LNCaP clone FGC (cell line): ENCODE measurements at regions not wholly inside any gene's neighbourhood (a gene's known extent, or its start where the extent isn't known, plus 50 kb on each side); places are given as distances from the start of the nearest gene placed in this dataset.

Experiments used
- DNase-seq: peaks from one replicate; pipeline ENCODE4 v3.0.0-alpha.2; 2011; ENCODE audit warnings: low read depth
- H3K4me3 ChIP-seq: 2 replicates; pipeline ENCODE4 v1.5.1; 2011; ENCODE audit warnings: mild to moderate bottlenecking, low read depth, low read length, control low read depth
- TF ChIP-seq, protein P1 (sequence below): IDR thresholded peaks from 2 replicates; pipeline ENCODE4 v1.5.1; 2012; ENCODE audit warnings: mild to moderate bottlenecking; ENCODE audit not compliant: control insufficient read depth, insufficient read depth; ENCODE audit errors: extremely low read depth

DNA sequence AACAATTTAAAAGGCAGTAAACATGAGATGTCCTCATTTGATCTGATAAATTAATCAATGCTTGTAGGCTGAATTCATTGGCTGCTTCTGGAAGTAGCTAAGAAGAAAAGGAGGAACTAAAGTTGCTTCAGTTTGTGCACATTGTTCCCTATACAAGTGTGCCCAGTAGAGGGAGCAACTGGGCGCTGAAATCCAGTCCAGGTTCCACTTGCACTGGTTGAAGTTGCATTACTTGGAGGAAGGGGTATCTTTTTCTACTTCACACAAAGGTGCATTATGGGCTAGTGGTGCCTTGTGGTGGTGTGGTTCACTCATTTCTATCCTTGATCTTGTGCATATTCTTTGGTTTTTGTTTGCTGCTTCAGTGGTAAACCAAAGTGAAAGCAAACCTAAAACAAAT, 67.9 kb upstream of the SOX3 start:
- TF ChIP-seq, protein P1, sequence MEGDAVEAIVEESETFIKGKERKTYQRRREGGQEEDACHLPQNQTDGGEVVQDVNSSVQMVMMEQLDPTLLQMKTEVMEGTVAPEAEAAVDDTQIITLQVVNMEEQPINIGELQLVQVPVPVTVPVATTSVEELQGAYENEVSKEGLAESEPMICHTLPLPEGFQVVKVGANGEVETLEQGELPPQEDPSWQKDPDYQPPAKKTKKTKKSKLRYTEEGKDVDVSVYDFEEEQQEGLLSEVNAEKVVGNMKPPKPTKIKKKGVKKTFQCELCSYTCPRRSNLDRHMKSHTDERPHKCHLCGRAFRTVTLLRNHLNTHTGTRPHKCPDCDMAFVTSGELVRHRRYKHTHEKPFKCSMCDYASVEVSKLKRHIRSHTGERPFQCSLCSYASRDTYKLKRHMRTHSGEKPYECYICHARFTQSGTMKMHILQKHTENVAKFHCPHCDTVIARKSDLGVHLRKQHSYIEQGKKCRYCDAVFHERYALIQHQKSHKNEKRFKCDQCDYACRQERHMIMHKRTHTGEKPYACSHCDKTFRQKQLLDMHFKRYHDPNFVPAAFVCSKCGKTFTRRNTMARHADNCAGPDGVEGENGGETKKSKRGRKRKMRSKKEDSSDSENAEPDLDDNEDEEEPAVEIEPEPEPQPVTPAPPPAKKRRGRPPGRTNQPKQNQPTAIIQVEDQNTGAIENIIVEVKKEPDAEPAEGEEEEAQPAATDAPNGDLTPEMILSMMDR = peak; percentile 72
- DNase-seq = peak; percentile 3
- no peak overlapping the region for H3K4me3 ChIP-seq

DNA sequence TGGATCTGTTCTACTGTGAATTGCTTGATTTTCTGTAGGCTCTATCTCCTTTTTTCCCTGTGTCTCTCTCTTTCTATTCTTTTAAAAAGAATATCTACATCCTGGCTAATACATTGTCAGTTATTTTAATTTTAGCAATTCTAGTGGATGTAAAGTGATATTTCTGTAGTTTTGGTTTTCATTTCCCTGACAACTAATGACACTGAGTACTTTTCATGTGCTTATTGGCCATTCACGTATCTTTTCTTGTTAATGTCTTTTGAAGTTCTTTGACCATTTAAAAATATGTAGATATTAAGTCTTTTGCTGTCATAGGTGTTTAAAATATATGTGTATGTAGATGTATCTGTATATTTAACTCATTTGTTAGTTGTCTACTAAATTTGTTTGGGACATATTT, 59.0 kb upstream of the SOX3 start:
- DNase-seq = no peak
- TF ChIP-seq, protein P1 = no peak
- H3K4me3 ChIP-seq = no peak overlapping the region
